GM18508 (cell line): ENCODE measurements at regions not wholly inside any gene's neighbourhood (a gene's known extent, or its start where the extent isn't known, plus 50 kb on each side); places are given as distances from the start of the nearest gene placed in this dataset.
A peak's percentile ranks its signal among the peaks of the same experiment; 100 is the strongest.
"Not testable (repeated sequence)": the region's sequence is repeated elsewhere in the genome, so short reads cannot be mapped to it uniquely, and the experiment has no call there.

Experiments used
- ATAC-seq: cut with Tn5 transposase; IDR thresholded peaks from one replicate; pipeline ENCODE4 v1.9.1; 2021; ENCODE audit warnings: moderate number of reproducible peaks; ENCODE audit not compliant: insufficient read depth, unreplicated experiment

GRCh38 chr6:76491376-76491775, 418.9 kb upstream of the IMPG1 start:
- ATAC-seq, result not testable (repeated sequence)

GRCh38 chr6:76490456-76490855, 418.0 kb upstream of the IMPG1 start:
- ATAC-seq, result no peak

GRCh38 chr6:76481101-76481500, 408.6 kb upstream of the IMPG1 start:
- no peak for ATAC-seq

- ATAC-seq, result no peak
Observed at GRCh38 chr6:76472858-76473257, 400.4 kb upstream of the IMPG1 start.

- no peak for ATAC-seq
Observed at GRCh38 chr6:76466286-76466685, 393.8 kb upstream of the IMPG1 start.

GRCh38 chr6:76465410-76465809, 392.9 kb upstream of the IMPG1 start:
- ATAC-seq, result no peak

GRCh38 chr6:76453270-76453669, 380.8 kb upstream of the IMPG1 start:
- ATAC-seq, result no peak

GRCh38 chr6:76451926-76452709, 379.7 kb upstream of the IMPG1 start:
- no peak for ATAC-seq

GRCh38 chr6:76448109-76448508, 375.6 kb upstream of the IMPG1 start:
- no peak for ATAC-seq

- ATAC-seq, result no peak
Observed at GRCh38 chr6:76441875-76442274, 369.4 kb upstream of the IMPG1 start.

GRCh38 chr6:76439811-76440210, 367.3 kb upstream of the IMPG1 start:
- no peak for ATAC-seq

GRCh38 chr6:76438768-76439167, 366.3 kb upstream of the IMPG1 start:
- ATAC-seq, result no peak

- ATAC-seq, result no peak
Observed at GRCh38 chr6:76435174-76435573, 362.7 kb upstream of the IMPG1 start.

- no peak for ATAC-seq
Observed at GRCh38 chr6:76422511-76423213, 350.2 kb upstream of the IMPG1 start.

GRCh38 chr6:76420094-76420493, 347.6 kb upstream of the IMPG1 start:
- ATAC-seq, result peak; percentile 72

- no peak for ATAC-seq
Observed at GRCh38 chr6:76418560-76419223, 346.2 kb upstream of the IMPG1 start.

GRCh38 chr6:76416821-76417605, 344.6 kb upstream of the IMPG1 start:
- ATAC-seq, result no peak

- ATAC-seq, result no peak
Observed at GRCh38 chr6:76403064-76403463, 330.6 kb upstream of the IMPG1 start.

GRCh38 chr6:76397966-76398365, 325.5 kb upstream of the IMPG1 start:
- no peak for ATAC-seq

- ATAC-seq, result no peak
Observed at GRCh38 chr6:76382201-76382600, 309.7 kb upstream of the IMPG1 start.

- no peak for ATAC-seq
Observed at GRCh38 chr6:76381612-76382011, 309.1 kb upstream of the IMPG1 start.
